AG10803 (cell line): ENCODE measurements at regions not wholly inside any gene's neighbourhood (a gene's known extent, or its start where the extent isn't known, plus 50 kb on each side); places are given as distances from the start of the nearest gene placed in this dataset.

Experiments
- DNase-seq: peaks from one replicate; pipeline ENCODE4 v3.0.0; 2010; ENCODE audit warnings: low read depth
- H3K4me3 ChIP-seq: 2 replicates; pipeline ENCODE4 v1.5.1; 2011; ENCODE audit warnings: mild to moderate bottlenecking, low read length, control low read depth
- TF ChIP-seq, protein P1 (sequence below): conservative IDR thresholded peaks from 2 replicates; pipeline ENCODE4 v1.5.1; 2011; ENCODE audit warnings: mild to moderate bottlenecking, low read length, control low read depth, inconsistent platforms

GRCh38 chr1:47591801-47592200 is 154.0 kb downstream of the FOXD2 start:
- DNase-seq: no peak
- H3K4me3 ChIP-seq: no peak overlapping the region
- TF ChIP-seq, protein P1, sequence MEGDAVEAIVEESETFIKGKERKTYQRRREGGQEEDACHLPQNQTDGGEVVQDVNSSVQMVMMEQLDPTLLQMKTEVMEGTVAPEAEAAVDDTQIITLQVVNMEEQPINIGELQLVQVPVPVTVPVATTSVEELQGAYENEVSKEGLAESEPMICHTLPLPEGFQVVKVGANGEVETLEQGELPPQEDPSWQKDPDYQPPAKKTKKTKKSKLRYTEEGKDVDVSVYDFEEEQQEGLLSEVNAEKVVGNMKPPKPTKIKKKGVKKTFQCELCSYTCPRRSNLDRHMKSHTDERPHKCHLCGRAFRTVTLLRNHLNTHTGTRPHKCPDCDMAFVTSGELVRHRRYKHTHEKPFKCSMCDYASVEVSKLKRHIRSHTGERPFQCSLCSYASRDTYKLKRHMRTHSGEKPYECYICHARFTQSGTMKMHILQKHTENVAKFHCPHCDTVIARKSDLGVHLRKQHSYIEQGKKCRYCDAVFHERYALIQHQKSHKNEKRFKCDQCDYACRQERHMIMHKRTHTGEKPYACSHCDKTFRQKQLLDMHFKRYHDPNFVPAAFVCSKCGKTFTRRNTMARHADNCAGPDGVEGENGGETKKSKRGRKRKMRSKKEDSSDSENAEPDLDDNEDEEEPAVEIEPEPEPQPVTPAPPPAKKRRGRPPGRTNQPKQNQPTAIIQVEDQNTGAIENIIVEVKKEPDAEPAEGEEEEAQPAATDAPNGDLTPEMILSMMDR: no peak

DNA sequence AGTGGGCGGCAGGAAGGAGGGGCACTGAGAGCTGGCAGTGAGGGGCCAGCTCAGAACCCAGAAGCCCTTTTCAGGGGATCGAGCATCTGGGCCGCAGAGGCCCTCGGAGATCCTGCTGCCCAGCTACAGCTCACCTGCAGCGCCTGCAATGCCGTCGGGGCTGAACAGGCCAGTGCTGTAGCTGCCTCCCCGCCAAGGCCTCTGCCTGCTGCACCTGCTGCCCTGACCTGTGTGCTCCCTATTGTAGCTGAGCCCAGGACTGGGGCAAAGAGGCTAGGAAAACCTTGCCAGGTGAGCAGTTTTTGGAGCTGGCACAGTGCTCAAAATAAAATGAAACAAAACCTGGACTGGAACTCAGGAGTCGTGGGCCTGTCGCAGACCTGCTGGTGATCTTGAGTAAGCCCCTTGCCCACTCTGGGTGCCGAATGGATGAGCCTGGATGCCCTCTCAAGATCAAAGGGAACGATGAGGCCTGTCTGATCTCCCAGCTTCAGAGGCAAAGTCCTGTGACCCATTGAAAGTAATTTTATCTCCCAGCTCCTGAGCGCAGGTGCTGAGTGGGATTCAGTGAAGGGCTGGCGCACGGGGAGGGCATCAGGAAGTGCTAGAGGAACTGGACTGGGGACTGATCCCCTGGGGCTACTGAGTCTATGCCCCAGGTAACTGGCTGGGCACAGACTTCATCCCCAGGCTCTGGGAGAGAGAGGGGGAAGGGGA is 154.6 kb downstream of the FOXD2 start:
- DNase-seq: no peak
- TF ChIP-seq, protein P1: no peak
- no peak overlapping the region for H3K4me3 ChIP-seq

DNA sequence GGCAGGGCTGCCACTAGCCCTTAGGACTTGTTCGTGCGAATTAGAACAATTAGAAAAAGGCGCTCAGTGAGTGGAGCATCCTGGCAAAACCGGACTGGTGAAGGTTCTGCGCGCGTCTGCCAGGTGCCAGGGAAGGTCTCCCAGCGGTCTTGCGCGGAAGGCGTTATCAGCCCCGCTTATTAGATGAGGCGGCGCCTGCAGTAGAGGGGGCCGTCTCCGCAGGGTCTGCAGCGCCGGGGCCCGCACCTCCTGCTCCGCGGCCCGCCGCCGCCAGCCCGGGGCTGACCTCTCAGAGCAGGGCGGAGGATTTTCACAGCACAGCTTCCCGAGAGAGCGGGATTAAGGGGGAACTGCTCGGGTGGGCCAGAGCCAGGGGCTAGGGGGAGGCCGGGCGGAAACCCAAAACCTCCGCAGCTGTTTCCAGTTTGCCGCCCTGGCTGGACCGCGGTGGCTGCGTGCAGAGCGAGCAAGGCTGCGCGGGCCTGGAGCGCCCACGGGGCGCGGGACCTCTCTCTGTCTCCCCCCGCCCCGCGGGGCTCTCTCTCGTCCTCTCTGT is 155.2 kb downstream of the FOXD2 start:
- no peak for DNase-seq
- no peak overlapping the region for H3K4me3 ChIP-seq
- TF ChIP-seq, protein P1: no peak

GRCh38 chr1:47593598-47594285 is 155.9 kb downstream of the FOXD2 start:
- no peak overlapping the region for H3K4me3 ChIP-seq
- TF ChIP-seq, protein P1: no peak
- no peak for DNase-seq

- H3K4me3 ChIP-seq: no peak overlapping the region
- DNase-seq: no peak
- TF ChIP-seq, protein P1: no peak
Observed at GRCh38 chr1:47594627-47595026, 156.8 kb downstream of the FOXD2 start.

- no peak for DNase-seq
- TF ChIP-seq, protein P1: no peak
- H3K4me3 ChIP-seq: no peak overlapping the region
Observed at GRCh38 chr1:47596328-47596727, 158.5 kb downstream of the FOXD2 start.

DNA sequence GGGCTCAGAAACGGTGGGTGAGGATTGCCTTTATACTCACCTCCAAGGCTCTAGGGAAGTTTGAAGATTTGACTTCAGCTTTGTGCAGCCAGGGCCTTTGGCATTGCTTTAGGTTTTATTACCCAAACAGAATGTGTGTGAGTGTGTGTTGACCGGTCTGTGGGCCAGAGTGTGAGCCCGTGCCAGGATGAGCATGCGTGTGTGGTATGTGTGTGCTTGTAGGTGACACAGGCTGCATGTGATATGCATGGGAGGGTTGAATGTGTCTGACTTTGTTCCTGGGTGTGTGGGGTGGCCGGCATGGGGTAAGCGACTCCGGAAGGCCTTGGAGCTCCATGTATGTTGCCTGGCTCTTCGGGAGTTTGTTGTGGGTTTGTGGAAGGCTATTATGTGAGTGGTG is 160.5 kb downstream of the FOXD2 start:
- no peak for DNase-seq

More for the DNA sequence above, 160.5 kb downstream of the FOXD2 start:
- H3K4me3 ChIP-seq: no peak overlapping the region
- TF ChIP-seq, protein P1: no peak
